Ovary (tissue), 3 donors: ENCODE measurements at regions not wholly inside any gene's neighbourhood (a gene's known extent, or its start where the extent isn't known, plus 50 kb on each side); places are given as distances from the start of the nearest gene placed in this dataset.

ENCODE experiments used
- CTCF ChIP-seq, 3 donors: fragments of 450-650 bp in 2 of 3; fragments of 200-600 bp in 1 of 3; IDR thresholded peaks; one replicate each; pipeline versions ENCODE4 v1.5.1 to v1.8.0; 2016 to 2022; ENCODE audit warnings: antibody characterized with exemption in 3 of 3, mild to moderate bottlenecking in 1 of 3
- EP300 ChIP-seq: sonication (generic); formaldehyde crosslinking; IDR thresholded peaks from one replicate; pipeline ENCODE4 v1.6.1; 2017; ENCODE audit warnings: antibody characterized with exemption
- POLR2A ChIP-seq: fragments of 450-650 bp; IDR thresholded peaks from one replicate; pipeline ENCODE4 v1.6.1; 2017; ENCODE audit warnings: antibody characterized with exemption, mild to moderate bottlenecking, moderate library complexity
- donor health status: DM: no; HTN: no; CAD: no.

GRCh38 chr7:125661-126060, 66.7 kb upstream of the FAM20C start:
- TF ChIP-seq EP300 (no peak), CTCF (IDR thresholded peaks at IDR 0.05) (no peak), POLR2A (no peak)
